T-helper 2 cell (primary cell): ENCODE measurements at regions not wholly inside any gene's neighbourhood (a gene's known extent, or its start where the extent isn't known, plus 50 kb on each side); places are given as distances from the start of the nearest gene placed in this dataset.
"Not testable (repeated sequence)": the region's sequence is repeated elsewhere in the genome, so short reads cannot be mapped to it uniquely, and the experiment has no call there.

Source experiments
- DNase-seq, 5 experiments: peaks; one replicate each; pipeline versions ENCODE4 v3.0.0 to v3.0.0-alpha.2; 2012 to 2022

DNA sequence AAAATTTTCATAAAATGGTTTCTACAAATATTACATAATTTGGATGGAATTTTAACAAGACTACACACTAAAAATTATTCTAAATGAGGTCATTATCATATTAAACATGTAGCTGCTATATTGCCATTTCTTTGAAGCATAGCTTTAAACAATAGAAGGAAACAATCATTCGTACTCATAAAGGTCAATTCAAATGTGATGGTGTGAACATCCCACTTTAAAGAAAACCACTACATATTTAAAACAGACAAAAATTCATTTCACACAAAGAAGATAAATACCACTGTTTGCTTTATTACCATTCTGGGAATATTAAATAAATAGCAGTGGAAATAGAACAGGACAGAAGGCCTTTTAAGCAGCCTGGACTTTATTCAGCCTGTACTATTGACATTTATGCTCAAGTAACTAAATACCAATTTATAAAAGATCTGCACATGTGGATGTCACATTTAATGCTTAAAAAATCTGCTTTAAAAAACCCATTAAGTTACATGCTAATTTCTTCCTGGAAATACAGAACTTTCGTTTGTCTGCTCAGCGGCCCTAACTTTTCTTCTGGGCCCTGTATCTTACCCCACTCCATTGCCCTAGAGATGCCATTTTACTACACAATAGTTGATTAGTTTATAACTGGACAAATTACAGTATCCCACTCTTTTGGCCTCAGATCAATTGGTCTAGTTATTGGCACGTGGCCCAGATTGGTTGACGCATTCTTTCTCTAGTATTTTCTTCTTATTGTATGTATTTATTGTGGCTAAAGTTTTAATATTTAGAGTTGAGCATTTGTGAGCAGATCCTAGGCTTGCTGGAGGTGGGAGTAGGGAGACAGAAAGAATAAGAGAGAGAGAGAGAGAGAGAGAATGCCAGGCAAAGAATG, 215.1 kb upstream of the SPRY2 start:
- no peak for DNase-seq

- no peak for DNase-seq
These were observed 212.0 kb upstream of the SPRY2 start for GRCh38 chr13:80552851-80553440.

DNA sequence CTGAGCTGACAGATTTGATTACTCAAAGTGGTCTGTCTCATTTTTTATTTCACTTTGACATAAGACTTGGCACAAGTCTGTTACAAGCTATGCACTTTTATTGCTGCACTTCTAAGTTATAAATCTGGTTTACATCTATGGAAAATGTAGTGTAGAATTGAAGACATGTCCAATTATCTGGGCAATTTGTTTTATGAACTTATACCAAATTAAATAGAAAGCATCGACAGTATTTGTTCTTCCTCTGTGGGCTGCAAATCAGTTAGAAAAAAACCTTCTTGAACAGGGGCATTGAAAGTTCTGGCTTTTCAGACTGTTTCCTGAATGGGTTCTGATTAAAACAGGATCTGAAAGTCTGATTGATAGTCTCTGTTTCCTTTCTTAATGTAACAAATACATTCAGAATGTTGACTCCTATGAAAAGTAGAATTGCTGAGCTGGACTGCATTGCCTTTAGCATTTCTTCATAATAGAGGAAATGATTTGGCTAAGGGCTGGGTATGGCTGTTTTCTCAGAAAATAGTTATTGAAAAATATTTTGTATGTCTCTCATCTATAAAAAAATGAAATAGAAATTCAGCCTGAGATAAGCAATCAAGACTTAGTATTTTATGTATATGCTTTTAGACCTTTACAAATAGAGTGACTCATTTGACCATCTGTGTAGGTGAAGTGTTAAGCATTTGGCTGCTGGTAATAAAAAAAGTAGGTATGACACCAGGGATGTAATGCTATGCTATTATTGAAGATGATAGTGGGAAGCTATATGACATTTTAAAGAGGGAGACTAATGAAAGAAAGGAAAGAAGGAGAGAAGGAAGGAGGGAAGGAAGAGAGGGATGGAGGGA, 210.9 kb upstream of the SPRY2 start:
- no peak for DNase-seq

- DNase-seq = no peak
These were observed 210.1 kb upstream of the SPRY2 start for GRCh38 chr13:80550971-80551441.

- no peak for DNase-seq
These were observed 208.0 kb upstream of the SPRY2 start for GRCh38 chr13:80548915-80549314.

- no peak for DNase-seq
These were observed 207.2 kb upstream of the SPRY2 start for GRCh38 chr13:80547885-80548825.

GRCh38 chr13:80547341-80547740, 206.4 kb upstream of the SPRY2 start:
- DNase-seq = no peak

DNA sequence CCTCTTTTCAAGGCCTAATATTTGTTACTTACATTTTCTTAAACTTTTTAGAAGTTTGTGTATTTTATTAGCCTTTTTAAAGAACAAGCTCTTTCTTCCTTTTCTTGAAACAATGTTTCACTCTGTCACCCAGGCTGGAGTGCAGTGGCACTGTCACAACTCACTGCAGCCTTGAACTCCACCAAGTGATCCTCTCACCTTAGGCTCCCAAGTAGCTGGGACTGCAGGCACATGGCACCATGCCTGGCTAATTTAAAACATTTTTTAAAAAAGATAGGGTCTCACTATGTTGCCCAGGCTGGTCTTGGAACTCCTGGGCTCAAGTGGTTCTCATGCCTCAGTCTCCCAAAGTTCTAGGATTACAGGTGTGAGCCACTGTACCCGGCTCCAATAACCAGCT, 192.2 kb upstream of the SPRY2 start:
- DNase-seq = no peak

GRCh38 chr13:80530902-80531301, 190.0 kb upstream of the SPRY2 start:
- DNase-seq = no peak

DNA sequence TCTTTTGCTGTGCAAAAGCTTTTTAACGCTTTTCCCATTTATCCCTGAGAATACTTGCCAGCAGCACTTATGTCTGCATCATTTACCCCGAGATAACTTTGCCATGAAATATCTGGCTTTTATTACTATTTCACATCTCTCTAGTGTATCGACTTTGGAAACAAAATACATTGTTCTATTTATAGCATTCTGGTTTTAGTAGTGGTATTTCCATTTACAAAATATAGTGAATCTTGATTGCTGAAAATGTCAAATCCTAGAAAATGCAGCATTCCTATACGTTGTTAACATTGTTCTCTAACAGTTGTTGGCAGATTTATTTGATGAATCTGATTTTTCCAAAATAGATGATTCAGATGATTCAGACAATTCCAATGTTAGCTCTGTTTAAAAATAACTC, 189.3 kb upstream of the SPRY2 start:
- DNase-seq = no peak

- no peak for DNase-seq
These were observed 188.8 kb upstream of the SPRY2 start for GRCh38 chr13:80529734-80530133.

GRCh38 chr13:80528733-80529132, 187.8 kb upstream of the SPRY2 start:
- no peak for DNase-seq

DNA sequence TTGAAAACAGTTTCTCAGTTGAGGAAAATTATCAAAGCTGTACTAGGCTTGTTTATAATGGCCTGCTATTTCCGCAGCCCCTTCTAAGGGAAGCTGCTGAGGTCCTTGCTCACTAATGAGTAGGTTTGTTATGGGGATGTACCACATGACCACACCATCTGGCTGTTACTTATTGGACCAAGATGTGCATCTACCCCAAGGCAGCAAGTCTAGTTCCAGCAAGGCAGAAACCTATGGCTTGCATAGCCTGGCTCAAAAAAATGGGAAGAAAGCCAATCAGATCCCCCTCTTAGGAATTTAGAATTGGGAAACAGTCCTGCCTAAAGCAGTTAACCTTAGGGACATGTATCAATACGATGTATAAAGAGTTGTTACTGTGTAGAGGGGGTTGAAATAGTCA, 186.5 kb upstream of the SPRY2 start:
- DNase-seq = no peak

GRCh38 chr13:80524447-80525215, 183.7 kb upstream of the SPRY2 start:
- no peak for DNase-seq

- no peak for DNase-seq
These were observed 182.2 kb upstream of the SPRY2 start for GRCh38 chr13:80523134-80523533.

- not testable (repeated sequence) for DNase-seq
These were observed 181.5 kb upstream of the SPRY2 start for GRCh38 chr13:80522463-80522862.

DNA sequence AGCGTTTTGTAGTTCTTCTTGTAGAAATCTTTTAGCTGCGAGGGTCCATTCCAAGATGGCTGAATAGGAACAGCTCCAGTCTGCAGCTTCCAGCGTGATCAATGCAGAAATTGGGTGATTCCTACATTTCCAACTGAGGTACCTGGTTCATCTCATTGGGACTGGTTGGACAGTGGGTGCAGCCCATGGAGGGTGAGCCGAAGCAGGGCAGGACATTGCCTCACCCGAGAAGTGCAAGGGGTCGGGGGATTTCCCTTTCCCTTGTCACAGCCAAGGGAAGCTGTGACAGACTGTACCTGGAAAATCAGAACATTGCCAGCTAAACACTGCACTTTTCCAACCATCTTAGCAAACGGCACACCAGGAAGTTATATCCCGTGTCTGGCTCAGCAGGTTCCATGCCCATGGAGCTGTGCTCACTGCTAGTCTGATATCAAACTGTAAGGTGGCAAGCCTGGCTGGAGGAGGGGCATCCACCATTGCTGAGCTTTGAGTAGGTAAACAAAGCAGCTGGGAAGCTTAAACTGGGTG, 176.0 kb upstream of the SPRY2 start:
- DNase-seq = no peak

GRCh38 chr13:80515296-80515695, 174.4 kb upstream of the SPRY2 start:
- DNase-seq = no peak

GRCh38 chr13:80513196-80513595, 172.3 kb upstream of the SPRY2 start:
- DNase-seq = no peak

- DNase-seq = no peak
These were observed 169.8 kb upstream of the SPRY2 start for GRCh38 chr13:80510686-80511085.

GRCh38 chr13:80509264-80509663, 168.3 kb upstream of the SPRY2 start:
- DNase-seq = no peak
